ENCODE measurements at regions not wholly inside any gene's neighbourhood (a gene's known extent, or its start where the extent isn't known, plus 50 kb on each side); places are given as distances from the start of the nearest gene placed in this dataset.
"Not testable (repeated sequence)": the region's sequence is repeated elsewhere in the genome, so short reads cannot be mapped to it uniquely, and the experiment has no call there.

DNA sequence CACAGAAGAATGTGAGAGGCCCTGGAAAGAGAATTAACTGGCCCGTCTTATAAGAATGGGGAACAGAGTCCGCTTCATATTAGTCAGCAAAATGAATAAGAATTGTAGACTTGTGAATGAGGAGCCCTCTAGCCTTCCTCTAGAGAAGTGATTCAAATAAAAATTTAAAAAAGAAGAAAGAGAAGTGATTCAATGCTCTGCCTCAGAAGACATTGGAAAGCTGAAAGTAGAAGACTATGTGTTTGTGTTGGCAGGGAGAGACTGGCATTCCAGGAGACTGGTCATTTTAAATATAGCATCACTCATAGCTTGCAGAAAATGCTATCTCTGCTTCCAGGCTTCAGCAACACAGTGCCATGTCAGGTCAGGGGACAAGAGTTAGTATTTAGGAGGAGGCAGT, 190.6 kb upstream of the HS3ST3A1 start:
- no peak for DNase-seq

- DNase-seq: no peak
These were observed 192.2 kb upstream of the HS3ST3A1 start for GRCh38 chr17:13793951-13794350.

GRCh38 chr17:13797863-13798262, 196.1 kb upstream of the HS3ST3A1 start:
- no peak for DNase-seq

DNA sequence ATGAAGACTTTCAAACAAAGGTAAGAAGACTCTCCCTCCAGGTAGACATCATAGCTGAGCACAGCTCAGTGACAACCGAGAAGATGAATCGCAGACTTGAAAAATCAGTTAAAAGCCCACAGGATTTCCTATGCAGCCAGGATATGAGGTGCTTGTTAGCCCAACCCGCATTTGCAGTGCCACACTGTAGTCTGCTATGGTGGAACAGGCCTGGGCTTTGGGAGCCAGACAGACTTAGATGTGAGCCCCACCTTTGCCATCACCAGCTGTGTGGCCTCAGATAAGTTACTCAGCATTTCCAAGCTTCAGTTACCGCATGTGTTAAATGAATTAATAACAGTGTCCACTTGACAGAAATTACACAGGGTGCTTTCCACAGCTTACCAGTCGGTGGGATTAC, 204.4 kb upstream of the HS3ST3A1 start:
- no peak for DNase-seq

DNA sequence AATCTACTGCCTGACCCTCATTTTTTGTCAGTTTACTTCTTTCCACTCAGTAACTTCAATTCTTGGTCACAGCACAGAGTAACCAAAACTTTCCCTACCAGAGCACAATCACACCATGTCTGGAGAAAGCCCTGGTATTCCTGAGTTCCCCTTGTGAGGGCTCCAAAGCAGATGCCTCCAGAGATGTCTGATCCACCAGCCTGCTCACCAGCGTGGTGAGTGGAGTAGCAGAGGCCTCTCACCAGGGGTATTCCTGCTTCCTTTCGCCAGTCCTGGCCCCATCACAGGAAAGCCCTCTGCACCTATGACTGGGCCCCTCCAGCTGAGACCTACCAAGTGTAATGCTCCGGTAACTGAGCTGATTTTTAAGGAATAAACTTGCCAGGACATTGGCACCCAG, 205.4 kb upstream of the HS3ST3A1 start:
- DNase-seq: no peak

GRCh38 chr17:13812350-13812749, 210.6 kb upstream of the HS3ST3A1 start:
- DNase-seq: no peak

DNA sequence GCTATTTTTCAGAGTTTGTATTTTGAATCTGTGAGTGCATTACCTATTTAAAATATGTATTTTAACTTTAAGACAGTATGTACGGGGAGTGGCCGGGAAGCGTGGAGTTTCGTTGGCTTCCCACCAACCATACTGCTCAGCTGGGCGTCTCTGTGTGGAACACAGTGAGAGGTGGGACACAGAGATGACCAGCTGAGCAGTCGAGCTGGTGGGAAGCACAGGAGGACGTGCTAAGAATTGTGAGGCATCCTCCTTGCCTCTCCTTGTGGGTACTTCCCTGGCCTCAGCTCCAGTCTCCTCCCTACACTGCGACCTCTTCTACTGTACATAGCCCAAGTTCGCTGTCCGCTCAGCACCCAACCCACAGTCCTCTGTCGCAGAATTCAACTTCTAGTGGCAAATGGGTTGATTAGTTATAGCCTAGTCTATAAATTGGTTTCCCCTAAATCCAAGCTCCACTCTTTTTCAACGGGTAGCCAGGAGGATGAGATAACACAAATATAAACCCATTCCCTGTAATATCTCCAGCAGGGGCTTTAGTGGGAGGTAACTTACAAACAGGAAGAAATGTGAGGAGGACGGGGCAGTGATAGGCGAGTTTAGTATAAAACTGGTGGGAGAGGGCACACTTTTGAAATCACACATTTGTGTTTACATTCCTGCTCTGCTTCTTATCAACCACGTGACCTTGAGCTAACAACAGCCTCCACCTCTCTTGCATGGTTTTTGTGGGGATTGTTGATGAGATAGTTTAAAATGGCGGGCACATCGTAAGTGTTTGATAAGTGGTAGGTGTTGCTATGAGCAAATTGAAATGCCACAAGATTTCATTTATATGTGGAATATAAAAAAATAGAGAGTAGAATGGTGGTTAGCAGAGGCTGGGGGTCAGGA, 211.9 kb upstream of the HS3ST3A1 start:
- no peak for DNase-seq

DNA sequence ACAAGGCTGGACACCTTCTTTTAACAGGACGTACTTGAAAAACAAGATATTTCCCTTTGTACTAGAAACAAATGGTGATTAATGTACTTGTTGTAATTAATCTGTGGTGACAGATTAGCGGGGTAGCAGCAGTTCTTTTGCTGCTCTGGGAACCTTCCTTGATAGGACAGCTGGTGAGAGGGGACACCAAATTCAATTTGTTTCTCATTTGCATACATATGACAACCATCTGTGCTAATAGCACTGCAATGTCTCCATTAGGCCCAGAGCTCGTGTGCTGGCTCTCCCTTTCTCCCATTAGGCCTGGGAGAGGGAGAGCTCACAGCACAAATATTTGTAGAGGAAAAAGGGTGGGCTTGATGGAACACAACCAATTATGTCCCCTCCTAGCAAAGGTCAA, 221.0 kb upstream of the HS3ST3A1 start:
- peak in 1 of 2 experiments; percentile 2 for DNase-seq

- no peak for DNase-seq
These were observed 223.9 kb upstream of the HS3ST3A1 start for GRCh38 chr17:13825526-13826040.

DNA sequence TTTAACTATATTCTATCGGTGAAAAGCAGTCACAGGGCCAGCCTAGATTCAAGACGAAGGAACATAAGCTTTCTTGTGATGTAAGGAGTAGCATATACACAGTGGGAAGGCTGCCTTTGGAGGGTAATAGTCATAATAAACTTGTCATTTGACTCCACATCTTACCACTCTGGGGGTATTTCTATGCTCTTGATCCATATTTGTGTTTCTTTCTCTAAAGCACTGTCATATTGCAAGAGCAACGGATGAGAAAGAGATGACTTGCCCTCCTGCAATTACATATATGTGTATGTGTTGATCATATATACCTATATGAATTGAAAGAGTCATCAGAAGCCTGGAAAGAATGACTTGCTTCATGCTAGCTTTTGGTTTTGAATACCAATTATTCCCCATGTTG, 225.4 kb upstream of the HS3ST3A1 start:
- DNase-seq: no peak

DNA sequence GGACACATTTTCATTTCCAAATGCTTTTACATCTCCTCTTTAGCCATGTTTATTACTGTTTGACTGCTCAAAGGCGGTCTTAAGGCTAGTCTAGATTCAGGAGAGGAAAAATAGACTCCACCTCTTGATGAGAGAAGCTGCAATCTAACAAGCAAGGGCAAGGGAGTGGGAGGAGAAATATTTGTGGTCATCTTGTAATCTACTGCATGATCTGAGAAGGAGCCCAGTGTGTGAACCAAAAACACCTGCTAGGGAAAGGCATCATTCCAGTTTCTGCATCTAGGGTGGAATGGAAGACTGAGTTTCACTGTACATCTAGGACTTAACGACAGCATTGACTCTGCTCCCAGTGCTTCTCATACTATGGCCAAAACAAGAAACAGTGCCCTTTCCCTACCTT, 232.2 kb upstream of the HS3ST3A1 start:
- no peak for DNase-seq

DNA sequence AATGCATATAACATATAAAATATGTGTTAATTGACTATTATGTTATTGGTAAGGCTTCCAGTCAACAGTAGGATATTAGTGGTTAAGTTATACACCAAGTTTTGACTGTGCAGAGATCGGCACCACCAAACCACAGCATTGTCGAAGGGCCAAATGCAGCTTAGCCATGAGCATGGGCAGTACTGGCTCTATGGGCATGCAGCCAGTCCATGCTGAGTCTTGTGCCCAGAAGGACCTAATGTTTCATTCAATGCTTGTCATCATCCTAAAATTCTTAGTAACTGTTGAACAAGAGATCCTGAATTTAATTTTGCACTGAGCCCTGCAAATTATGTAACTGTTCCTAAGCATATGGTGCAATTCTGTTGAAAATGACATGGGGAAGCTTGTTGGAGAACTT, 233.4 kb upstream of the HS3ST3A1 start:
- no peak for DNase-seq

- no peak for DNase-seq
These were observed 231.9 kb upstream of the COX10 start for GRCh38 chr17:13837417-13837816.

- DNase-seq: no peak
These were observed 229.1 kb upstream of the COX10 start for GRCh38 chr17:13840254-13840653.

GRCh38 chr17:13843862-13844635, 225.3 kb upstream of the COX10 start:
- no peak for DNase-seq

DNA sequence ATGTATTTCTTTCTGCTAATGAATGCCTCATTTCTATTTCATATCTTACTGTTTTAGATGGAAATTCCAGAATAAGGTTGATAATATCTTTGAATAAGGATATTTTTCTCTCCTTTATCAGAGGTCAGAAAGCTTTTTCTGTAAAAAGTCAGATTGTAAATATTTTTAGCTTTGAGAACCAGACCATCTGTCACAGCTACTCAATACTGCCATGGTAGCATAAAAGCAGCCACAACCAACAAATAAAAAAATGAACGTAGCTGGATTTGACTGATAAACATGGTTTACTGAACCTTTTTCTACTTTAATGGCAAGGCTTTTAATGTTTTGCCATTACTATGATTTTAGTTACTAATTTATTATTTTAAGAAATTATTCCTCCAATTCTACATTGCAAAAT, 217.4 kb upstream of the COX10 start:
- DNase-seq: no peak

DNA sequence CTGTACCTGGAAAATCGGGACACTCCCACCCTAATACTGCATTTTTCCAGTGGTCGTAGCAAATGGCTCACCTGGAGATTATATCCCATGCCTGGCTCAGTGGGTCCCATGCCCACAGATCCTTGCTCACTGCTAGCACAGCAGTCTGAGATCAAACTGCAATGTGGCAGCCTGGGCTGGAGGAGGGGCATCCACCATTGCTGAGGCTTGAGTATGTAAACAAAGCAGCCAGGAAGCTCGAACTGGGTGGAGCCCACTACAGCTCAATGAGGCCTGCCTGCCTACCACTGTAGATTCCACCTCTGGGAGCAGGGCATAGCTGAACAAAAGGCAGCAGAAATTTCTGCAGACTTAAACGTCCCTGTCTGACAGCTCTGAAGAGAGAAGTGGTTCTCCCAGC, 213.6 kb upstream of the COX10 start:
- not testable (repeated sequence) for DNase-seq

DNA sequence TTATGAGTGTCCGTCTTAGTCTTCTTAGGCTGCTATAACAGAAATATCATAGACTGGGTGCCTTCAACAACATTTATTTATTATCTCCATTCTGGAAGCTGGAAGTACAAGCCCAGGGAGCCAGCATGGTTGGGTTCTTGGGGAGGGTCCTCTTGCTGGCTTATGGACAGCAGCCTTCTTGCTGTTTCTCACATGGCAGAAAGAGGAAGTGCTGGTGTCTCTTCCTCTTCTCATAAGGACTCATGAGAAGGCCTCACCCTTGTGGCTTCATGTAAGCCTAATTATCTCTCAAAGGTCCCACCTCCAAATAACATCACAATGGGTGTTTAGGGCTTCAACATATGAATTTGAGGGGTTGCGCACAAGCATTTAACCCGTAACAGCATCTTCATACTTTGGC, 207.0 kb upstream of the COX10 start:
- DNase-seq: no peak

GRCh38 chr17:13863436-13863835, 205.9 kb upstream of the COX10 start:
- no peak for DNase-seq

DNA sequence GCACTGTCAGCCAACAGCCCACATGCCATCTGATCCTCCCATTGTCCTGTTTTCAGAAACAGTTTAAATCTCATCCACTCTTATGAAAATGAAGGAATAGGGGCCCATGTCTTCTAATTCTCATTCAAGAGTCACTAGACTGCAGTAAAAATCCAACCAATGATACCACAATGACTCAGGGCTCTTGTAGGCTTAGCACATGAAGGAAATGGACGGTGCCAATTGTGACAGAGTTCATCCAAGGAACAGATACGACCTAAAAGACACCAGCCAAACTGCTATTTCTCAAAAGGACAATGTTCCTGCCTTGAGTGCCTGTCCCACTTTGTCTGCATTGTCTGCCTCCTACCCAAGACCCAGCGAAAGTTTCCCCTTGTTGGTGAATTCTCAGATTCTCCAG, 204.8 kb upstream of the COX10 start:
- no peak for DNase-seq

DNA sequence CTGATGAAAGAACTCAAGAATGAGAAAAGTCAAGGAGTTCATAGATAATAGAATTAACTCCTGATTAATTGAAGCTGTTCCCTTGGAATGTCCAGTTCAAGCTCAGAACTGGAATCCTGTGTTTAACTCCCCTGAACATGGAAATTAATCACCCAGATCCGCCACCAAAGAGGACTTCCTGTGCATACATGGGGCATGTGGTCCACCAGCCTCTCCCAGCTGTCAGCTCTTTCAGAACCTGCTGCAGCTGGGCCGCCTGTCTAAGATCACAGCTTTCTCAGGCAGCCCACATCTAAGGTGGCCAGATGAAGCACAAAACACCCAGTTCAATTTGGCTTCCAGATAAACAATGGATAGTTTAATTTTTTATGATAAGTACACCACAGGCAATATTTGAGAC, 203.7 kb upstream of the COX10 start:
- DNase-seq: no peak

DNA sequence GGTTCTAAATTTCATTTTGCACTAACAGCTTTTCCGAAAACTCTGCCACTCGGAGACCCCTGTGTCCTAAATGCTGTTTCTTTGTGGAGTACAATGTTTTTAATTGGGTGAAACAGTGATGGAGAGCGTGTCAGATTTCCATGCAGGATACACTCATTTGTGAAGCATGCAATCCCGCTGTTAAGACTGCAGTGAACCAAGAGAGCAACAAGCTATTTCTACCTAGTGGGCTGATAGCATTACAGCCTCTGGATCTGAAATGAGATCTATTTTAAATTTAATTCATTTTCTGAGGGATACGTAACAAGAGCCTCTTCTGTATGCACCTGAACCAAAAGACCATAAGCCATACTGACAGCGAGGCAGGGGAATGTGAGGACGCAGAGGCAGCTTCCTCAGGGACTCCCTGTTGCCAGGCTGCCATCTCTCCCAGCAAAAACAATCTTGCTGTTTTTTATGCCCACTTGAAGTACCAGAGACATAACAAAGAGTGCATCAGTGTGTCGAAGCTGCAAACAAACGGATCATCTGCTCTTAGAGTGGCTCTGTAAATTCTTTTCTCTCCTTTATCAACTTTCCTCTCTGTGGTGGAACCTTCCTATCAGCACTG, 199.9 kb upstream of the COX10 start:
- no peak for DNase-seq

GRCh38 chr17:13871261-13871660, 198.0 kb upstream of the COX10 start:
- no peak for DNase-seq

GRCh38 chr17:13874134-13874533, 195.2 kb upstream of the COX10 start:
- no peak for DNase-seq
